HepG2 (cell line): ENCODE measurements at regions not wholly inside any gene's neighbourhood (a gene's known extent, or its start where the extent isn't known, plus 50 kb on each side); places are given as distances from the start of the nearest gene placed in this dataset.

Experiments
- BRCA1 ChIP-seq: sonication (generic); formaldehyde crosslinking; IDR thresholded peaks from 2 replicates; pipeline ENCODE4 v1.4.0; 2020; ENCODE audit warnings: missing genetic modification reagents
- FOXP4 ChIP-seq: sonication (generic); formaldehyde crosslinking; IDR thresholded peaks from 2 replicates; pipeline ENCODE4 v1.4.0; 2020; ENCODE audit warnings: missing genetic modification reagents
- KLF15 ChIP-seq: sonication (generic); formaldehyde crosslinking; IDR thresholded peaks from 2 replicates; pipeline ENCODE4 v1.8.1; 2023; ENCODE audit warnings: borderline replicate concordance, mild to moderate bottlenecking, inconsistent platforms, missing genetic modification reagents, mixed read lengths
- NR2F6 ChIP-seq, 2 experiments: IDR thresholded peaks; 2 replicates each; pipeline ENCODE4 v1.6.1; 2016; ENCODE audit warnings: antibody characterized with exemption in 1 of 2, mild to moderate bottlenecking in 1 of 2
- SNAPC4 ChIP-seq: sonication (generic); formaldehyde crosslinking; IDR thresholded peaks from 2 replicates; pipeline ENCODE4 v1.4.0; 2020; ENCODE audit warnings: mild to moderate bottlenecking, missing genetic modification reagents
- THAP9 ChIP-seq: sonication (generic); formaldehyde crosslinking; IDR thresholded peaks from 2 replicates; pipeline ENCODE4; 2020; ENCODE audit warnings: missing genetic modification reagents, mild to moderate bottlenecking, borderline replicate concordance
- ZNF781 ChIP-seq: sonication (generic); formaldehyde crosslinking; IDR thresholded peaks from 2 replicates; pipeline ENCODE4 v1.5.1; 2020; ENCODE audit warnings: borderline replicate concordance, mild to moderate bottlenecking, missing genetic modification reagents; ENCODE audit errors: not compliant biosample characterization
- TF ChIP-seq, protein P1 (sequence below): sonication (generic); formaldehyde crosslinking; IDR thresholded peaks from 2 replicates; pipeline ENCODE4 v1.5.0; 2020; ENCODE audit warnings: mild to moderate bottlenecking, missing genetic modification reagents, moderate library complexity
- TF ChIP-seq, protein P2 (sequence below): sonication (generic); formaldehyde crosslinking; IDR thresholded peaks from 2 replicates; pipeline ENCODE4 v1.5.1; 2020; ENCODE audit warnings: missing genetic modification reagents, mild to moderate bottlenecking, borderline replicate concordance
- TF ChIP-seq, protein P3 (sequence below): sonication (generic); formaldehyde crosslinking; IDR thresholded peaks from 2 replicates; pipeline ENCODE4 v1.8.0; 2022; ENCODE audit warnings: missing genetic modification reagents, mild to moderate bottlenecking, borderline replicate concordance
- TF ChIP-seq, protein P4 (sequence below): sonication (generic); formaldehyde crosslinking; IDR thresholded peaks from 2 replicates; pipeline ENCODE4 v1.9.0; 2021; ENCODE audit warnings: missing genetic modification reagents, mild to moderate bottlenecking, borderline replicate concordance

DNA sequence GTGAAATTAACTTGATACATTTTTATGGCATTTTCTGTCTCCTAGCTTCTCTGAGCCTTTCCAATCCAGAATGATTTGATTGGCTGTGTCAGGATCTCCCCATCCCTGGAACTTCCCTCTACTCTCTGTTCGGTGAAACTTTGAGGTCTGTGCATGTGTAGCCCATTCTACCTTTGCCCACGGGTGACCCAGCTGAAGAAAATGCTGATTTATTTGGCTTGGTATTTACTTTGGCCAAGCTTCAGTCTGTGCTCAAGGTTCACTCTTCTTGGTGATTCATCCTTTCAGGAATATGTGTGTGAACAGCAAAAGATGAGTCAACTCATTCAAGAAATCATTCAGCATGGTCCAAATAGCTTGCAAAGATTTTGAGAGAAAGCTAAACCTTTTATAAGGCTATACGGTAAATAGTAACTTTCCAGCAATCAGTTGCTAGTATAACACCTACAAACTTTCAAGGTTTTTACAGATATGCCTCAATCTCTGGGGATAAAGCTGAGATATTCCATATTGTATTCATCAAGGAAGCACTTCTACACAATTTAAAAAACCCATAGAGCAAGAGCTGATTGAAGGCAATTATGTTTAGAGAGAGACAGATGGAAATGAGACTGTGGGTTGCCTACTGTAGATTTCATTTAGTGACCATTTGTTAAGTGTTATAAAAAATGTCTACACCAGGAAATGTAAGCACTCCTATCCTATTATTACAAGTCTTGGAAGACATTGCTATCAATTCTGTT lies 233.9 kb upstream of the CXXC4 start (continued):
- TF ChIP-seq ZNF781 (no peak), BRCA1 (CRISPR knock-in tag) (no peak), THAP9 (no peak), FOXP4 (CRISPR knock-in tag) (no peak), NR2F6 (IDR thresholded peaks at IDR 0.05) (no peak), NR2F6 (CRISPR knock-in tag; IDR thresholded peaks at IDR 0.05) (0 out of 2 replicates have a peak, but pooled peaks have one; percentile 14), SNAPC4 (CRISPR knock-in tag) (no peak), KLF15 (no peak)
- TF ChIP-seq, protein P1, sequence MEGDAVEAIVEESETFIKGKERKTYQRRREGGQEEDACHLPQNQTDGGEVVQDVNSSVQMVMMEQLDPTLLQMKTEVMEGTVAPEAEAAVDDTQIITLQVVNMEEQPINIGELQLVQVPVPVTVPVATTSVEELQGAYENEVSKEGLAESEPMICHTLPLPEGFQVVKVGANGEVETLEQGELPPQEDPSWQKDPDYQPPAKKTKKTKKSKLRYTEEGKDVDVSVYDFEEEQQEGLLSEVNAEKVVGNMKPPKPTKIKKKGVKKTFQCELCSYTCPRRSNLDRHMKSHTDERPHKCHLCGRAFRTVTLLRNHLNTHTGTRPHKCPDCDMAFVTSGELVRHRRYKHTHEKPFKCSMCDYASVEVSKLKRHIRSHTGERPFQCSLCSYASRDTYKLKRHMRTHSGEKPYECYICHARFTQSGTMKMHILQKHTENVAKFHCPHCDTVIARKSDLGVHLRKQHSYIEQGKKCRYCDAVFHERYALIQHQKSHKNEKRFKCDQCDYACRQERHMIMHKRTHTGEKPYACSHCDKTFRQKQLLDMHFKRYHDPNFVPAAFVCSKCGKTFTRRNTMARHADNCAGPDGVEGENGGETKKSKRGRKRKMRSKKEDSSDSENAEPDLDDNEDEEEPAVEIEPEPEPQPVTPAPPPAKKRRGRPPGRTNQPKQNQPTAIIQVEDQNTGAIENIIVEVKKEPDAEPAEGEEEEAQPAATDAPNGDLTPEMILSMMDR (CRISPR knock-in tag): no peak
- TF ChIP-seq, protein P2, sequence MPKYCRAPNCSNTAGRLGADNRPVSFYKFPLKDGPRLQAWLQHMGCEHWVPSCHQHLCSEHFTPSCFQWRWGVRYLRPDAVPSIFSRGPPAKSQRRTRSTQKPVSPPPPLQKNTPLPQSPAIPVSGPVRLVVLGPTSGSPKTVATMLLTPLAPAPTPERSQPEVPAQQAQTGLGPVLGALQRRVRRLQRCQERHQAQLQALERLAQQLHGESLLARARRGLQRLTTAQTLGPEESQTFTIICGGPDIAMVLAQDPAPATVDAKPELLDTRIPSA (CRISPR knock-in tag): no peak
- TF ChIP-seq, protein P3, sequence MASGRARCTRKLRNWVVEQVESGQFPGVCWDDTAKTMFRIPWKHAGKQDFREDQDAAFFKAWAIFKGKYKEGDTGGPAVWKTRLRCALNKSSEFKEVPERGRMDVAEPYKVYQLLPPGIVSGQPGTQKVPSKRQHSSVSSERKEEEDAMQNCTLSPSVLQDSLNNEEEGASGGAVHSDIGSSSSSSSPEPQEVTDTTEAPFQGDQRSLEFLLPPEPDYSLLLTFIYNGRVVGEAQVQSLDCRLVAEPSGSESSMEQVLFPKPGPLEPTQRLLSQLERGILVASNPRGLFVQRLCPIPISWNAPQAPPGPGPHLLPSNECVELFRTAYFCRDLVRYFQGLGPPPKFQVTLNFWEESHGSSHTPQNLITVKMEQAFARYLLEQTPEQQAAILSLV (CRISPR knock-in tag): no peak
- TF ChIP-seq, protein P4, sequence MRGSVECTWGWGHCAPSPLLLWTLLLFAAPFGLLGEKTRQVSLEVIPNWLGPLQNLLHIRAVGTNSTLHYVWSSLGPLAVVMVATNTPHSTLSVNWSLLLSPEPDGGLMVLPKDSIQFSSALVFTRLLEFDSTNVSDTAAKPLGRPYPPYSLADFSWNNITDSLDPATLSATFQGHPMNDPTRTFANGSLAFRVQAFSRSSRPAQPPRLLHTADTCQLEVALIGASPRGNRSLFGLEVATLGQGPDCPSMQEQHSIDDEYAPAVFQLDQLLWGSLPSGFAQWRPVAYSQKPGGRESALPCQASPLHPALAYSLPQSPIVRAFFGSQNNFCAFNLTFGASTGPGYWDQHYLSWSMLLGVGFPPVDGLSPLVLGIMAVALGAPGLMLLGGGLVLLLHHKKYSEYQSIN (CRISPR knock-in tag): no peak
